ENCODE measurements at regions not wholly inside any gene's neighbourhood (a gene's known extent, or its start where the extent isn't known, plus 50 kb on each side); places are given as distances from the start of the nearest gene placed in this dataset.

DNA sequence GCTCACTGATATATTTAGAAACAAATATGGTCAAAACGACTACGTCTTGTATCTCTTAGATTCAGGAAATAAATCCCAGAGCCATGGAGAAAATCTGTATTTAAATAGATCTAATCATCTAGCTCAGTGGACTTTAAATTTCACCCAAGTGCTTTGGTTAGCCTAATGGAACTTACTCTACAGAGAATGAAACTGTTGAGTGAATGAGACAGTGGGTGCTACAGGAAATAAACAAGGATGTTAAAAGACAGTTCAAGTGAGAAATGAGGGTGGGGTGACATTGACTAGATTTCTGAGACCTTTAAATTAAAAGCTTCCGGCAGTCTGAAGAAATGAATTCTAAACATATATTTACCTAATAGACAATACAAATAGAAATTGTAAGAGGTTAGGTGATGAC, 2197.0 kb downstream of the ARAP2 start:
- TF ChIP-seq, protein P1, sequence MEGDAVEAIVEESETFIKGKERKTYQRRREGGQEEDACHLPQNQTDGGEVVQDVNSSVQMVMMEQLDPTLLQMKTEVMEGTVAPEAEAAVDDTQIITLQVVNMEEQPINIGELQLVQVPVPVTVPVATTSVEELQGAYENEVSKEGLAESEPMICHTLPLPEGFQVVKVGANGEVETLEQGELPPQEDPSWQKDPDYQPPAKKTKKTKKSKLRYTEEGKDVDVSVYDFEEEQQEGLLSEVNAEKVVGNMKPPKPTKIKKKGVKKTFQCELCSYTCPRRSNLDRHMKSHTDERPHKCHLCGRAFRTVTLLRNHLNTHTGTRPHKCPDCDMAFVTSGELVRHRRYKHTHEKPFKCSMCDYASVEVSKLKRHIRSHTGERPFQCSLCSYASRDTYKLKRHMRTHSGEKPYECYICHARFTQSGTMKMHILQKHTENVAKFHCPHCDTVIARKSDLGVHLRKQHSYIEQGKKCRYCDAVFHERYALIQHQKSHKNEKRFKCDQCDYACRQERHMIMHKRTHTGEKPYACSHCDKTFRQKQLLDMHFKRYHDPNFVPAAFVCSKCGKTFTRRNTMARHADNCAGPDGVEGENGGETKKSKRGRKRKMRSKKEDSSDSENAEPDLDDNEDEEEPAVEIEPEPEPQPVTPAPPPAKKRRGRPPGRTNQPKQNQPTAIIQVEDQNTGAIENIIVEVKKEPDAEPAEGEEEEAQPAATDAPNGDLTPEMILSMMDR (IDR thresholded peaks at IDR 0.05): no peak
- no peak for TF ChIP-seq ZFX (IDR thresholded peaks at IDR 0.05; ENCODE audit: borderline replicate concordance)

All from 22Rv1 (cell line).